Skeletal muscle cell (primary cell): ENCODE measurements at regions not wholly inside any gene's neighbourhood (a gene's known extent, or its start where the extent isn't known, plus 50 kb on each side); places are given as distances from the start of the nearest gene placed in this dataset.
"Not testable (repeated sequence)": the region's sequence is repeated elsewhere in the genome, so short reads cannot be mapped to it uniquely, and the experiment has no call there.

Experiments used
- DNase-seq: peaks from one replicate; pipeline ENCODE4 v3.0.0-alpha.2; 2010; ENCODE audit warnings: low read depth
- H3K4me3 ChIP-seq: 2 replicates; pipeline ENCODE4 v1.5.1; 2011; ENCODE audit warnings: low read depth, mild to moderate bottlenecking, control low read depth, low read length, moderate library complexity

DNA sequence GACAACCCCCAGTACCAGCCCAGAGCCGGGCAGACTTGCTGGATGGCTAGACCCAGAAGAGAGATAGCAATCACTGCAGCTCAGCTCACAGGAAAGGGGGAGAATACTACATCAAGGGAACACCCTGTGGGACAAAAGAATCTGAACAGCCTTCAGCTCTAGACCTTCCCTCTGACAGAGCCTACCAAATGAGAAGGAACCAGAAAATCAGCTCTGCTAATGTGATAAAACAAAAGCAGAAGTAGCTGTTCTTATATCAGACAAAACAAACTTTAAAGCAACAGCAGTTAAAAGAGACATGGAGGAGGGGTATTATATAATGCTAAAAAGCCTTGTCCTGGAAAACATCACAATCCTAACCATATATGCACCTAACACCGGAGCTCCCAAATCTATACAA lies 283.3 kb downstream of the KLF13 start:
- DNase-seq: no peak
- no peak overlapping the region for H3K4me3 ChIP-seq

DNA sequence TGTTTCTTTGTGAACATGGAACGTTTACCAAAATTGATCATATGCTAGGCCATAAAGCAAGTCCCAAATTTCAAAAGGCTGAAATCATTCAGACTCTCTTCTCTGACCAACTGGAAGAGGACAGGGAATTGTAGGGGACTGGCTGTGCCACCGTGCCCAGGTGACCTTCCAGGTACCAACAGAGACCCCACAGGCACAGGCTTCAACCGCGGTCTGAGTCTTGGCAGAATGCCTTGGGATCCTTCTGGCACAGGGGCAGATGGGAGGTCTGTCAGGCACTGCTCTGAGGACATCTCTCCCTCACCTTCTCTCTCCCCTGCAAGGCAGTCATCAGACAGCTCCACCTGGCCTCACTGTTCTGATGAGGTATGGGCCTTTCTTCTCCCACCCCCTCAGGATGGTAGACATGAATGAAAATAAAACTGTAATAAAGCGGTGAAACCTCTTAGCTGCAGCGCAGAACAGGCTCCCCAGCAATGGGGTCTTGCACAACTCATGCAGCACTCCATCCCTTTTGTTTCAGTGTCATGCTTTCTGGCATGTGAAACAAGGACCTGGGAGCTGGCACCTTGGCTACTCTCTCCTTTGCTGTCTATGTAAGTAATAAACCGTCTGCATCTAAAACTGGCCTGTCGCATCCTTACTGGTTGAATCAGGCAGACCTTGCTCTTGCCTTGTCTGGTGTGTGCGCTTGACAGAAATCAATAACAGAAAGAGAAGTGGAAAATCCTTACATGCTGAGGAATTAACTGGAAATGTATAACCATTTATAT lies 289.2 kb downstream of the KLF13 start:
- DNase-seq: no peak
- H3K4me3 ChIP-seq: no peak overlapping the region

DNA sequence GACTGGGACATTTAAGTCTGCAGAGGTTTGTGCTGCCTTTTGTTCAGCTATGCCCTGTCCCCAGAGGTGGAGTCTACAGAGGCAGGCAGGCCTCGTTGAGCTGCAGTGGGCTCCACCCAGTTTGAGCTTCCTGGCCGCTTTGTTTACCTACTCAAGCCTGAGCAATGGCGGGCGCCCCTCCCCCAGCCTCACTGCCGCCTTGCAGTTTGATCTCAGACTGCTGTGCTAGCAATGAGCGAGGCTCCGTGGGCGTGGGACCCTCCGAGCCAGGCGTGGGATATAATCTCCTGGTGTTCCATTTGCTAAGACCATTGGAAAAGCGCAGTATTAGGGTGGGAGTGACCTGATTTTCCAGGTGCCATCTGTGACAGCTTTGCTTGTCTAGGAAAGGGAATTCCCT lies 296.7 kb downstream of the KLF13 start:
- H3K4me3 ChIP-seq, DNase-seq: not testable (repeated sequence)

DNA sequence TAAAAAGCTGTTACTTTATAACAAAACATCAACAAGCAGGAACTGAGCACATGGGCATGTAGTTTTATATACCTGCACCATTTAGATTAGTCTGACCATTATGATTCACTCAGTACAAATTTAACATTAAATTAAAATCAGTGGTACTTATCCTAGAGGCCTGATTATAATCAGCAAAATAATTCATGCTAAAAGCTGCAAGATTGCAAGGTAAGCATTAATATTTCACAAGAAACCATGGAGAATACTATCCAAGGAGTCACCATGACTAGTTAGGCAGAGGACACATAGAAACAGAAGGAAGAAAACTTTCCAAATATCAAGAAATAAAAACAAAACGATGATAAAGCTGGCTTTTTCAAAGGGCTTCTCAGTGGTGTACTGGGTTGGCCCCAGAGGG lies 297.5 kb downstream of the KLF13 start:
- DNase-seq: not testable (repeated sequence)

DNA sequence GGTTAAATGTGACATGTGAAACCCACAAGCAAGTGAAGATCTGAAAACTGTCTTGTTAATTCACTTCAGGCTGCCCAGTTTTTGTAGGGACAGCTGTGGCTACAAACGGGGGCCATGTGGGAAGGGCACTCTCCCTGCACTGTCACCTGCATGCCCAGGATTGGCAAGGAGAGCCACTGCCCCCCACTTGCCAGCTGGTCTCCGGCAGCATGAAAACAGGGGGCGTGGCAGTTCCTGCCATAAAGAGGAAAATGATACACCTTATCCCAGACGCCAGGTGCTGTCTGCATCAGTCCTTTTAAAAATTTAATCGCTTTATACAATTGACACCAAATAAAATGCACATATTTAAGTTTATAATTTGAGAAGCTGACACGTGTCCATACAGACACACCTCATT lies 309.1 kb downstream of the KLF13 start:
- not testable (repeated sequence) for DNase-seq

More for the DNA sequence above, 297.5 kb downstream of the KLF13 start:
- not testable (repeated sequence) for H3K4me3 ChIP-seq

DNA sequence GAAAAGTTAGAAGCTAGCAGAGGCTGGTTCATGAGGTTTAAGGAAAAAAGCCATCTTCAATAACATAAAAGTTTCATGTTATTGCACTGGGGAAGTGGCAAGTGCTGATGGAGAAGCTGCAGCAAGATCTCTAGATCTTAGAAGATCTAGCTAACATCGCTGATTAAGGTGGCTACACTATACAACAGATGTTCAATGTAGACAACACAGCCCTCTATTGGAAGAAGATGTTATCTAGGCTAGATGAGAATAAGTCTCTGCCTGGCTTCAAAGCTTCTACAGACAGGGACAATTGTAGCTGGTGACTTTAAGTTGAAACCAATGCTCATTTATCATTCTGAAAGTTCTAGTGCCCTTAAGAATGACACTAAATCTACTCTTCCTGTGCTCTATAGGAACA lies 310.3 kb downstream of the KLF13 start:
- not testable (repeated sequence) for DNase-seq, H3K4me3 ChIP-seq

More for the DNA sequence above, 309.1 kb downstream of the KLF13 start:
- not testable (repeated sequence) for H3K4me3 ChIP-seq

DNA sequence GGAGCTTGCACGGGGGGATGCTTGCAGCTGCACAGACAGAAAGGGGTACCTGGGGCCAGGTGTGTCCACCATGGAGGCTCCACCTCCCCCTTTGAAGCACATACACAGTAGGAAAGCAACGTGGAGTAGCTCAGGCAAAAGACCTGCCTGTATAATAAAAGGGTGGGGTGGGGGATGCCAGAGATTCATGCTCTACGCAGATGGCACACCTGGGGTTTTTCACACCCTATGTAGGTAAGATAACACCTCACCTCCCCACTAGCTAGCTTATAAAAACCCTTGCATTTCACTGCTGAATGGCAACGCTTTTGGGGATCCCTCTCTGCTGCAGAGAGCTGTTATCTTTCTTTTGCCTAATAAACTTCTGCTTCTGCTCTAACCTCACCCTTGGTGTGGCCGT lies 317.3 kb downstream of the KLF13 start:
- not testable (repeated sequence) for H3K4me3 ChIP-seq, DNase-seq

DNA sequence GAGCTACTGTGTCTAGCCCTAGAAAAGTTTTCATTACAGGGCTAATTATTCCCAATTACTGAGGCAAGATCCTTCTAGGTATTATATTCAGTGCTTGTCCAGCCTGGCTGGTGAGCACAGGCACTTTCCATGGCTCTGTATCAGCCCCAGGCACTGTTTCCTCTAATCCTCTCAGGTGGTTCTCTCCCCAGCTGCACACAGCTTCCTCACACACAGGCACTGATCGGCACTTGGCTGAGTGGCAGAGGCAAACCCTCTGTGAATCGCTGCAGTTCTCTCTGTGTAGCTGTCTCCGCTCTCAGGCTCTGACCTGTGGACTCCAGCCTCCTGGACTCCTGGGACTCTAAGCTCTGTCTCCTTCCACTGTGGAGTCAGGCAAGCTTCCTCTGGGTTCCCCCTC lies 318.1 kb downstream of the KLF13 start:
- H3K4me3 ChIP-seq: not testable (repeated sequence)

DNA sequence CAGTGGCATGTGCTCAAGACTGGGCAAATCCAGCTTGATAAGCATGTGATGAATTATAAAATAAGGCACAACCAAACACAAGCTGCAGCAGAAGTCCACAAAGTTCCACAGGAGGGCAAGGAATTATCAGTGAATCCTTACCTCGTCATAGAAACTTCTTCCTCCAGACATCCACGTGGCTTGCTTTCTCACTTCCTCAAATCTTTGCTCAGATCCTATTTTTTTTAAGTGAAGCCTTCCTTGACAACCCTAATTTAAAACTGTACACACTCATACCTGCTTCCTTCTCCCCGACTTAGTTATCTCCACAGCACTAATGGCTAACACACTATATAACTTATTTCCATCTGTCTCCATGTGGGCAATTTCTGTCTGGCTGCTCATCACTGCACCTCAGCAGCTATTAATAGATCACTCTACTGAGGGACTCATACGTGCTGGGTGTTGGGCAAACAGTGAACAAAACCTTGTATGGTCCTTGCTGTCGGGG lies 320.7 kb downstream of the KLF13 start:
- H3K4me3 ChIP-seq: not testable (repeated sequence)

More for the DNA sequence above, 318.1 kb downstream of the KLF13 start:
- not testable (repeated sequence) for DNase-seq

DNA sequence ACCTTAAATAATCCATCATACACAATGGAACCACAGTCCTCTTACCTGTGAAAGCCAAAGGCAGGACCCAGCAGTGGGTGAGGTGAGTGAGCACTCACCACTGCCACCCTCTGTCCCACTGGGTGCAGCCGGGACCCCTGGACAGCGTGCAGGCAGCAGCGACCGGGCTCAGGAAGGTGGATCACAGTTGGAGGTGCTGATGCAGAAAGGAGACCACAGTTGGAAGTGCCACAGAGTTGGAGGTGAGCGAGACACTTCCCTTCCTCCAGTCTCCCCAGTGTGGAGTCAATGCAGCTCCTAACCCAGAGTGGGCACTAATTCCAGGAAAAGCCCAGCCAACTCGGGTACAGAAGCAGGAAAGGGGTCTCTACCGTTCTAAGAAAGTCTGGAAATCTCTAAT lies 323.0 kb downstream of the KLF13 start:
- H3K4me3 ChIP-seq, DNase-seq: not testable (repeated sequence)

More for the DNA sequence above, 320.7 kb downstream of the KLF13 start:
- not testable (repeated sequence) for DNase-seq

DNA sequence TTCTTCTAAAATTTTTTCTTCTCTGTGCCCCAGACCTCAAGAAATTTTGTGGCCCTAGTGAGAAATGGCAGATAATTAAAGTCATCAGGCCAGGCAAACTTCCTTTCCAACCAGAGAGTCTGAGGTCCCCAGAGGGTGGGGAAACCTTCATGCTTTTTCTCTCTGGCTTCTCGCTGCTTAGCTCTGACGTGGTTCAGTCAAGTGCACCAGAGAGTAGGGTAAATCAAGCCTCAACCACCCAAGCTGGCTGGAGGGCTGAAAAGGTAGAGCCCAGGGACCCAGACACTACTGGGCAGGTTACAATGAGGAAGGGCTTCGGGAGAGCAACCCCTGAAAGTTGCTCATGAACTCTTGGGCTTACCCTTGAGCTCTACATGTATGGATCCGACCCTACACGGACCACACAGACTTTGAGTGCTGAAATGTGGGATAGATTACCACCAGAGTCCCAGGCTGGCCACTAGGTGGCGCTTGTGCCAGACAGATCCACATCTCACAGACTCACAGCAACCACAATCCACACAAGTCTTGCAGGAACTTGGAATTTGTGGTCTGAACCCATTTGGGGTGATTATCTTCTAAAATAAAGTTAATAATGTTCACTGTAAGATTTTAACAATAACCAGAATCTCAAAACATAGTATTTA lies 323.5 kb downstream of the KLF13 start:
- DNase-seq, H3K4me3 ChIP-seq: not testable (repeated sequence)

DNA sequence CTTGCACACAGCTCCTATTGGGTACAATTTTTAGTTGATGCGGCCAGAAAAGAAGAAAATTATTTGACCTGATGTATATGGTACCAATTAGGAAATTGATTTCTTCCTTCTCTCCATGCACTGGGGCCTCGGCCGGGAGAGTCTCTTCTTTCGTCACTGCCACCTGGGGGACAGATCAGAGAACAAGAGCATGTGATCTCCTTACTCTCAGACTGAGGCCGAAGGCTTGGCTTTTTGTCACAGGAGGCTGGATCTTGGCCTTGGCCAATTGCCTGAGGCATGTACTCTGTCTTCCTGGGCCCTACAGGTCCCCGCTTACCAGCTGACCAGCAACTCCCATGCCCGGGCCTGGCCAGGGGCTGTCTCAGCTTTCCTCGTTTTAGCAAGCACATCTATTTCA lies 330.3 kb downstream of the KLF13 start:
- DNase-seq, H3K4me3 ChIP-seq: not testable (repeated sequence)

DNA sequence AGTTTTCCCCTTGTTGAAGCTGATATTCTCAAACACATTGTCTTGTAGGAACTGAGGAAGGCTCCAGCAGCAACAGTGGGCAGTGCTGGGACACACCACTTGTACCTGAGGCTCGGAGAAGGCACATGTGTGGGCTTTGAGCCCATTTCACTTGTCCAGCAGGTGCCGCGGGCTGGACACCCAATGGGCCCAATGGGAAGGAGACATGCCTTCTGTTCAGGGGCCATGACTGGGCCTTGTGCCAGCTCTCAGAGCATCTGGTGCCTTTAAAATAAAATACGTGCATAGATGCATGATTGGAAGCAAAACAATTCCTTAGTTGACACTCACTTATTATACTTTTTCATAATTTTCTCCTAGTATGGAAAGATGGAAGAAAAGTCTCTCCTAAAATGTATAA lies 334.2 kb downstream of the KLF13 start:
- no peak overlapping the region for H3K4me3 ChIP-seq
- DNase-seq: no peak

DNA sequence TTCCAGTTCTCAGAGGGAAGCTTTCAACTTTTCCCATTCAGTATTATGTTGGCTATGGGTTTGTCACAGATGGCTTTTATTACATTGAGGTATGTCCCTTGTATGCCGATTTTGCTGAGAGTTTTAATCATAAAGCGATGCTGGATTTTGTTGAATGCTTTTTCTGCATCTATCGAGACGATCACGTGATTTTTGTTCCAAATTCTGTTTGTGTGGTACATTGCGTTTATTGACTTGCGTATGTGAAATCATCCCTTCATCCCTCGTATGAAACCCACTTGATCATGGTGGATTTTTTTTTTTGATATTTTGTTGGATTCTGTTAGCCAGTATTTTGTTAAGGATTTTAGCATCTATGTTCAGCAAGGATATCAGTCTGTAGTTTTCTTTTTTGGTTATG lies 339.1 kb downstream of the KLF13 start:
- H3K4me3 ChIP-seq, DNase-seq: not testable (repeated sequence)

DNA sequence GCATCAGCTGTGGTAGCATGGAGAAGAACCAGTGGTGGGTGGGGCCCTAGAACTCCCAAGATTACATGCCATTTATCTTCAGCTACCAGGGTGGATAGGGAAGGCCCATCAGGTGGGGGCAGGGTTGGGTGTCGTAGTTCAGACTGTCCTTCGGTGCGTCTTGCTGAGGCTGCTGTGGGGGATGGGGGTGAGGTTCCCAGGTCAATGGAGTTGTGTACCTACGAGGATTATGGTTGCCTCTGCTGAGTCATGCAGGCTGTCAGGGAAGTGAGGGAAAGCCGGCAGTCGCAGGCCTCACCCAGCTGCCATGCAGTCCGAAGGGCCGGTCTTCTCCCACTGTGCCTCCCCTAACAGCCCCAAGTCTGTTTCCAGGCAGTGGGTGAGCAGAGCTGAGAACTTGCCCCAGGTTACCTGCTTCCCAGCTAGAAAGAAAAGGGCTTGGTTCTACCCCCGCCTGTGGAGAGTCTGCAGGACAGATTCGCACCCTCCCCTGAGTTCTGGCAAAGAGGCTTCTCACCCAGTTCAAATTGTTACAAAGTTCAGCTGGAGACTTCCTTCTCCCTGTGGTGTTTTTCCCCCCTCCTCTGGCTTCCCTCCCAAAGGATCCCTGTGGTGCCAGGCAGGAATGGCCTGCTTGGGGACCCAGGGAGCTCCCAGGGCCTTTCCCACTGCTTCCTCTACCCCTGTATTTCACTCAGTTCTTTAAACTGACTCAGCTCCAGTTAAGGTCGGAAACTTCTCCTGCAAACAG lies 342.7 kb downstream of the KLF13 start:
- not testable (repeated sequence) for H3K4me3 ChIP-seq, DNase-seq

DNA sequence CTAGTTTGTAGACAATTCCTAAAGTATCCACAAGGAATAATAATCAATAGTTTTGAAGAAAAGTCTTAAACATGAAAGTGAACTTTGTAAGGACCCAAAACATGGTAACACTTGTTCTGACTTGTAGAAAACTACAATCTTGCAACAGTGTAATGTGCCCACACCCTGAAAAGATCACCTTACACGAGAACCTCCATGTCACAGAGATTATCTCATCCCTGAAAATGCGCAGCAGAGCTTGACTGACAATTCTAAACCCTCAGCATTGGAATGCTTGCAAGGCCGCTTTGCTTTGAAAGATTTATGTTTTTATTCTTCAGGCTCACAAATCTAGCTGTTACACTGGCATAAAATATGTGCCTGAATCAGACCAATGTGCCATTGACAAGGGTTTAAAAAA lies 346.6 kb downstream of the KLF13 start:
- not testable (repeated sequence) for DNase-seq, H3K4me3 ChIP-seq

DNA sequence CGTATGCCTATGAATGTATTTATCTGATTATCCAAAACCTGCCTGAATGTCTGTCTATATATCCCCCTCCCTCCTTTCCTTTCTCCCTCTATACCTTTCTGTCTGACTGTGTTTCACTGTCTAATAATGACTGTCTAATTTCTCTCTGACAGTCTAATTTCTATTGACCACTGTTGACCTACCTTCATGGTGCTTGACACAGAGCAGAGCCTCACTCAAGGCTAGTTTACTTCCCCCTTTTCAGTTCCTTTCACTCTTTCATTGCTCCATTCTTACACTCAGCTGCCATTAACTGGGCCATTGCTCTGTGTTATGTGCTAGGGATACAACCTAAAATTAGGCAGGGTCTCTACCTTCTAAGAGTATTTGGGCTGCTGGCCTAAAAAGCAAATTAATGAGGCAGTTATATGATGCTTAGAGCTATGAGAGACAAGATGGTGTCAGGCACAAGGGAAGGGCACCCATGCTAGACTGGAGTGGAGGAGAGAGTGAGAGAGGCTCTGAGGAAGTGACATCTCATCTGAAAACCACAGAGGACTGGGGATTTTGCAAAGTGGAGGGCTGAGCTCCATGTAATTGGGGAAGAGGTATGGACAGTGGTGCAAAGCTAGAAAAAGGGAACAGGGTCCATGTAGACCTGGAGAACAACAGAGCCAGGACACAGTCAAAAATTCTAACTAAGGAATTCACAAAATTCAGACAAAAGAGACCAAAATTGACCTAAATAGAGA lies 348.6 kb upstream of the CHRNA7 start:
- not testable (repeated sequence) for H3K4me3 ChIP-seq, DNase-seq

DNA sequence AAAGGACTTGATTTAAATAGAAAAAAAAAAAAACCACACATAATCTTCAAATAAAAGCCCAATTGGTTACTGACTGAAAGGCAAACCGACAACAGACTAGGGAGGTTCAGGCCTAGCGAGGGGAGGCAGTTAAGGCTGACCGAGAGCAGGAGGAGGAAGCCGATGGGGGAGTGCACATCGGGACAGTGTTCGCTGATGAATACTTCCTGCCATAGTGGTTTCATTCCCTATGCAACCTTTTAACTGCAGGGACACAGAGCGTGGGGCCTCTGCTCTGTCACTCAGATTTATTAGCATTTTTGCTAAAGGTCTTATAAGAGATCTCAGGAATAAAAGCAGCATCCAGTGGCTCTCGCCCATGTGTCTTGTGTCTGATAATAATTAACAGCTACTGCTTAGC lies 343.2 kb upstream of the CHRNA7 start:
- H3K4me3 ChIP-seq, DNase-seq: not testable (repeated sequence)

DNA sequence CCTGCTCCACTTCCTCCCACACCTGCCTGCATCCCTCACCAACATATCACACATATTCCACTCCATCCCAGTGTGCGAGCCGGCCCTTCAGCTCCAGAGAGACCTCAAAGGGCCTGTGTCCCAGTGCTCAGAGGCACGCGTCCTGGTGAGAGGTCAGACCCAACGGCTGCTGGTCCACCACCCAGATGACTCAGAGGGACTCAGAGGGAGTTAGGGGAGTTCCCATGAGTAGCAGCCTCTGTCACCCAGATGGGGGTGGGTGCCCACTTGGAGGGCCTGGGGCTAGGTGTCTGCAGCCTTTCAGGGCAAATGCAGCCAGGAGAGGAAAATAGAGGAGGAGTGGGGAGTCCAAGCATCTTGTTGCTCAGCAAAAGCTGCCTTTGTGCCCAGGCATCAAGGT lies 333.8 kb upstream of the CHRNA7 start:
- not testable (repeated sequence) for H3K4me3 ChIP-seq, DNase-seq
